C1 segment of cervical spinal cord (tissue), 14 donors: ENCODE measurements at regions not wholly inside any gene's neighbourhood (a gene's known extent, or its start where the extent isn't known, plus 50 kb on each side); places are given as distances from the start of the nearest gene placed in this dataset.
"Not testable (repeated sequence)": the region's sequence is repeated elsewhere in the genome, so short reads cannot be mapped to it uniquely, and the experiment has no call there.

Experiments
- DNase-seq, 14 donors: peaks; one replicate each; lab custom pipeline; 2025; lab: John Stamatoyannopoulos, UW

DNA sequence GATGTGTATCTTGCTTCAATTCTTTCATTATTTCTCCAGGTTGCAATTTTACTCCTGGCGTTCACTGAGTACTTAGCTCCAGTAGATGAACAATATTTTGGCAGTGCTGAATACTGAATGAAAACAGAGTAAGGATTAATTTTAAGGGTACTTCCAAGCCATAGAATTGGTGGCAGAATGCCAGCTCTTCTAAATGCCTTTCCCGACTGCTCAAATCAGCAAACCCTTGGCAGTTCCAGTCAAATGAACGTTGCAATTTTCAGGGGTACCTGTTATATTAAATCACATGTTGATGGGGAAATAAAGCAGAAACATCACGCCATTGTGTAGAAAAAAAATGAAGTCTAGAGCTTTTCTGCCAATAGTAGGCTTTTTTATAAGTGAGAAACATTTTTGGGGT, 282.4 kb upstream of the RPS23 start:
- no peak for DNase-seq

DNA sequence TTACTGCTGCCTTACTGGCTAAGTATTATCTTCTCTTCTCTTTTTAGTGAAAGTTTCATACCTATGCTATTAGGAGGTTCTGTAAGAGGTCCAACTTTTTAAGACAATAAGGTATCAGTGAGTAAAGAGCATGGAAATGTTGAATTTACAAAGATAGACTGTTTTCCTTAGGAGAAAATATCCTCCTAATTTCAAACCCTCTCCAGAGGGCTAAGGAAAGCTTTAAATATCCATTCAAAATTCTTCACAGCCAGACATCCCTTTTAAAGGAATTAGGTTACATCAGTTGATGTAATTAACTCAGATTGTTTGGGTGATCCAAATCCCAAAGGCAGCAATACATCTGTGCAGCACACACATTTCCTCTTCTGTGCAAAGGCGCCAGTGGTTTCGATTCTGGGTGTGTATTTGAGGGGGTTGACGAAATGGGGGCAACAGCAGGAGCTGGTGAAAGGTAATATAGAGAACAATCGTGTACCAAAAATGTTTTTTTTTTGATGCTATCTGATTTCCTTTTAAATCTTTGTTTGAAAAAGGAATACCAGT, 273.8 kb upstream of the RPS23 start:
- DNase-seq, result no peak

DNA sequence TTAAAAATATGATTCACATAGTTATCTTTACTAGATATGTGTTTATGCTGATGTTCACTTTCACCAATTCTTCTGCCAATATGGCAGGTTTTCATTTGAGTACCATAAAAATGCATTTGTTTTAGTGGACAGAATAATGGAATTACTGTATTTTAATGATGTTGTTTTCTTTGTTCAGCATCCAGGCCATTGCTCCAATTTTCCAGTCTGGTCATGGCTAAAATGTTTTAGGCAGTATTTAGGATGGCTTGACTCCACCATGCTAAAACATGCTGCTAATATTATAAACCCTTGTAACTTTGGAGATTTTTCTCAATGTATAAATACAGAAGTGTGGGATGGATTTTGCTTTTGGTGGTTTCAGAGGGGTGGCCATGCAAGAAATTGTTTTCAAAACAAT, 273.0 kb upstream of the RPS23 start:
- DNase-seq, result no peak

DNA sequence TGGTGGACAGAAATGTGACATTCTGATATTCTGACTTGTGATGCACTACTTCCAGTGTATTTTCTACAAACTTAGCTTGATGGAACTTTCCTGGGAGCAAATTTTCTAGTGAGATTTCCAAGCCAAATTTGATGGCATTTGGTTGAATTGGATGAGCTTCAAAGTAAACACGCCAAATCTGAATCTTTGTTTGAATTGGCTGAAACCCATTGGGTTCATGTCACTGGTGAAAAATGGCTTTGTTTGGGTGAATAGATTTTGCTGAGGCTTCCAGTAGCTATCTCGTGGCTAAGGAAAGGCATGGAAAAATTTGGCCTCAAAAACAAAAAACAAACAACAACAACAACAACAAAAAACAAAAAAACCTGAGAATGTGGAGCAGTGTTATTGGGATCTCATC, 271.1 kb upstream of the RPS23 start:
- DNase-seq, result no peak

DNA sequence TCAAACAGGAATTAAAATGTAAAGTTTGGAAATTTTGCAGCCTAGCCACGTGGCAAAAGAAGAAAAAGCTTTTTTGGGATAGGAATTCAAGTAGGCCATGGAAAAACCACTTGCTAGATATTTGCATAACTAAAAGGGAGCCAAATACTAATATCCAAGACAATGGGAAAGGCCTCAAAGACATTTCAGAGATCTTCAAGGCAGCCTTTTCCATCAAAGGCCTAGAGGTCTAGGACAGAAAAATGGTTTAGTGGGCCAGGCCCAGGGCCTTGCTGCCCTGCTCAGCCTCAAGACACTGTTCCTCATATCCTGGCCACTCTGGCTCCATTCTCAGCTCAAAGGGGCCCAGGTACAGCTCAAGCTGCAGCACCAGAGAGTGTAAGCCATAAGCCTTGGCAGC, 265.9 kb upstream of the RPS23 start:
- DNase-seq, result no peak

DNA sequence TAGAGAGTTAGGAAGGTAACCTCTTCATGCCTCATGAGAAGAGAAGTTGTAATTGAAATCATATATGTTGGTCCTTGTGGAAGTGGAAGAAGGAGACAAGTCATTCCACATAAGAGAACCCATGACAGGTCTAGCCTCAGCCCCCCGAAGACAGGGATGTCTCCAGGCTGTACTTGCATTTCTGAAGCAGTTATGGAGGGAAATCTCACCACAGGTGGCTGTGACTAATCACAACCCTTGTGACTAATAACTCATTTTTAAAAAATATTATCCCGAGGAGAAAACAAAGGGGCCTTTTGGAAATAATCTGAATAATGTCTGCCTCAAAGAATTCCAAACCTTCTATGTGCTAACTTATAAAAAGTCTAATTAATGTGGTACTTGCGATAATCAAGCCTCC, 262.1 kb upstream of the RPS23 start:
- no peak for DNase-seq

DNA sequence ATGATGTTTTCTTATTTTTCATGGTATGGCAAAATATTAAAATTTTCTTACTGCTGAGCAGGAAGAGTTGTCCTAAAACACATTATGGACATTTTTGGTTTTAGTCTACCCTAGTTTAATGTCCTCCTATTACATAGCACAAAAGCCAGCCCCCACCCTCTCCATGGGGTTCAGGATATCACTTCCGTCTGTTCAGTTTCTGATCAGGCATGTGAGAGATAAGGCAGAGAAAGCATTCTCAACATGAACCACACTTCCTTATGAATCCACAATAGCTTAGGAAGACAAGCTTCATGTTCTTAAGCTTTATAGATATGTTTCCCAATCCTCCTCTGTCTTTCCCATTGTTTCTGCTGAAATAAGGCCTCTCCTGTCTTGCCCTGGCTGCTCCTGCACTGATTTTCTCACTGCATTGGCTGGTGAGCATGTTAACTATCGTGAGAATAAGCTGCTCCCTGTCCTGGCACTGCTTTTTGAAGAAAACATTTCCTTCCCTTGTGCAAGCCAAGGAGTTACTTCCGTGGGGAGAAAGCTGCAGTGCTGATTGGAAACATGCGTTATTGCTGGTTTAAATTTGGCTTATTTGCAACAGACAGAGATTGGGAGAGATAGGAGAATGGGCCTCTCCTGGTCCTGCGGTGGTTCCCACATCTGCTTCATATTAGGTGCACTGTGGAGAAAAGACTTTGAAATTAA, 260.3 kb upstream of the RPS23 start:
- DNase-seq, result no peak

DNA sequence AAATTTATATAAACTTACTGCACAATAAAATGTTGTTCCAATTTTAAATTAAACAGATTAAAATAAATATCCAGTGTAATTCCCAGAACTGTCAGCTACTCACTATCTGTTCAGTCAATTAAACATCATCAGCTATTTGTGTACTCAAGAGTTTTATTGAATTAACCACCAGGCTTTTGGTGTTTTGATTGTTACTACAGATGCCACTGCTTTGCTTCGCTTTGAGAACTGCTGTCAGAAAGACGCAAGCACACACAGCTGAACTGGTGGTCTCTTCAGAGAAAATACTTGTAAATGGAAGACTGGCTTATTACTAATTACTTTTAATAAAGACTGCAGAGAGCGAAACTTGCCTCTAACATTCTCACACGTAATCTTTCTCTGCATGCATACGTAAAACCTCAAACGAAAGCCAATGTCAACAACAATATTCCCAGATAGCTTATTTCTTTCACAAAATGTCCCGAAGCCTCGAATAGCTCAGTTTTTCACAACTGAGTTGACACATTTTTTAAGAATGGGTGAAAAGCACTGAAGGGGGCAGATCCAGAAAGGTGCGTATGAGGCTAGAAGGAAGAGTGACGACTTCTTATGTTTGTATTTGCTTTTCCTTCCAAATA, 259.6 kb upstream of the RPS23 start:
- no peak for DNase-seq

DNA sequence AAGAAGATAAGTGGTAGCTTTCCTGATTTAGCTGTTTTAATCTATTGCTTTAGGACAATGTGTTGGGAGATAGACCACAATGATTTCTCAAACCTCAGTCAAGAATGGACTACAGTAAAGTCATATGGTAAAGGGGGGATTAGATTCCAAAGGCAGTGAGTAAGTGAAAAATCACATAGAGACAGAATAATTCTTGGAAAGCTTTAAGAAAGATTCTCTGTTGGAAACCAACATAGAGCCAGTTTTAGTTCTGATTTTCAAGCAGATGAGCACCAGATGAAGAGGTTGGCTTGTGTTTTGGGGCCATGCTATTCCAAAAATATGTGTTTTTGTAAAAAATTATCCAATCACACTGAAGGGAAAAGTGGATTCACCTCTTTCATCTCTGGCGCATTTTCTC, 256.8 kb upstream of the RPS23 start:
- DNase-seq, result no peak

DNA sequence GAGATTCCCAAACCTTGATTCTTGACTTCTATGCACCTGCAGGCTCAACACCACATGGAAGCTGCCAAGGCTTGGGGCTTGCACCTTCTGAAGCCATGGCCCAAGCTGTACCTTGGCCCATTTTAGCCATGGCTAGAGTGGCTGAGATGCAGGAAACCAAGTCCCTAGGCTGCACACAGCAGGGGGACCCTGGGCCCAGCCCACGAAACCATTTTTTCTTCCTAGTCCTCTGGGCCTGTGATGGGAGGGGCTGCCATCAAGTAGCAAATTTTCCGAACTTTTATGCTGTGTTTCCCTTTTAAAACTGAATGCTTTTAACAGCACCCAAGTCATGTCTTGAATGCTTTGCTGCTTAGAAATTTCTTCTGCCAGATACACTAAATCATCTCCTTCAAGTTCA, 253.9 kb upstream of the RPS23 start:
- not testable (repeated sequence) for DNase-seq

DNA sequence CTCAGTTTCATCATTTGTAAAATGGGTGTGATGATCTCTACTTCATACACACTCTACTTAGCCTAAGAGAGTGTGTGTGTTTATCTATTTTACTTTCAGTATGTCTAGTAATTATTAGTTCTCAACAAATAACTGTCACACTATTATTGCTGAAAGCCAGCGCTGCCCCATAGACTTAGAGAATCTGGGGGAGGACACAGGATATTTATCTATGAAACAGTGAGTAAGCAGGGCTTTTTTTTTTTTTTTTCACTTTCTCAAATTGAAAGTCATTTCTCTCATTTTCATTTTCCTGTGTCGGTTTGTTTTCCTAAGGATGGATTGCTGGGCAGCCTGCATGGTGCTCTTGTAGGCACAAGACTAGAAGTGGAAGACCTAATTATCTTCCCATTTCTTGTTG, 248.4 kb upstream of the RPS23 start:
- no peak for DNase-seq

DNA sequence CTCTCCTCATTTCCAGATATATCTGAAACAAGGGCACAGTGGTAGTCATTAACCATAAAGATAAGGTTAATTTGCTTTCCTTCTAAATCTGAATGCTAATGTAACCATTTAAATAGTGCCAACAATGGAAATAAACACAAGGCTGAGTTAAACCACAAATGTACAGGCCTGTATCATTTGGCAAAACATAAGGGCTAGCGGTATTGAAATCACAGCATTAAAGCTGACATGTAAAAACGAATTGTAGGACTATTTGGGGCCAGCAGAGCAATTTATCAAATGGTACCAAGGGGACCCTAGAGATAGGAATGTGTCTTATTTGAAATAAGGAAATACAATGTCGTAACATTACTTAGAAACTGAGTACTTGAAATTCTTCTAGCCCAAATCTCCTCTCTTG, 247.5 kb upstream of the RPS23 start:
- no peak for DNase-seq

DNA sequence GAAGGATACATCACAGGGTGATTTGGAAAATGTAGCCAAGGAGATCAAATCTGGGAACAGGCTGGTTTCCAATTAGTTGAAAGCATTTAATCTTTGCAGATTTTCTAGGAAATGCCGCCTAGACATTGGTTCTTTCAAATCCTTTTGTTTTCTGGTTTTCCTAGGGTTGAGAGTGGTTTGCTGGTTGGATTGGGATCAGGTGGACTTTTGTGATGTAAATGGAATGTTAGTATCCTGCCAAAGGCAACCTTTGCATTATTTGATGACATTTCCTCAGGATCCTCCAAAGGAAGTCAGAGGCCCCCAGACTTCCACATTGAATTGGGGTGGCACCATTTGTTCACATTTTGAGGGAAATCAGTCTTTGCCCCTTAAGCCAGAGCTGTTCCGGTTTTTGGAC, 245.5 kb upstream of the RPS23 start:
- DNase-seq, result no peak

DNA sequence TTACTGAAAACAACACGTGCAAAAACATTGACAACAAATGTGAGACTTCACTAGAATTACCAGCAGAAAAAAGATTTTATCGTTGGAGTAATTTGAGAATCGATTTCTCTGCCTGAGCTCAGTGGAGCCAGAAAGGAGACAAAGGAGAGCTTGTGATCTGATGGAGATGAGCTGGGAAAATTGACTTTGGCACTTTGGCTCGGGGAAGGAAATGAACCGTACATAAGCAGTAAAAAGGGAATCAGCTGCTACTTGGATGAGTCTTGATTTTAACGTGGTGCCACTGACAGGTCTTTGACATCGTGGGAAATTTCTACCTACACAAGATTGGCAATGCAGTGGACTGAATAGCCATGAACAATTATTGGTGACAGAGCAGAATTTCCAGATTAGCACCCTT, 244.7 kb upstream of the RPS23 start:
- no peak for DNase-seq

DNA sequence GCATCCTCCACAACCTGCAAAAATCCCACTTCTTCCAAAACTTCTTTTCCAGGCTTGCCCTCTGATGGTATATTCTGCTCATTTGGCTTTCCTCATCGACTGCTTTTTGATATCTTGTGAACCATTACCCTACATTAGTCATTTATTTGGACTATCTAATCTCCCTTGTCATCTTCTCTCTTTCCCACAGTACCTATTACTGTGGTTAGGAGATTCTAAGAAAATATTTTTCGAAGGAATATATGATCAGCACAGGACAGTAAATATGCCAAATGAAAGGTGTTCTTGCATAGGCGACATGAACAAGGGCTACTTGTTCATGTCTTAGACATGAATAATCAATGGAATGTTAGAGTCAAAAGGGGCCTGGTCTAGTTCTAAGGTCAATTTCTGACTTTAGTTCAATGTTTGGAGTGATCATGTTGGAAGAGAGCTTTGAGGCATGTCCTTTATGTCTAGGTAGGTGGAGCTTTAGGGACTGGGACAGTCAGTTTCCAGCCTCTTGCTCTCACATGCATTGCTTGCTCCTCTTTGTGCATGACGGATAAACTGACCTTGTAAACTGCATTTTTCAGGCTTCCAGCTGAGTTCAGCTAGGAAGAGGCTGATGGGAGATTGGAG, 243.4 kb upstream of the RPS23 start:
- DNase-seq, result no peak

DNA sequence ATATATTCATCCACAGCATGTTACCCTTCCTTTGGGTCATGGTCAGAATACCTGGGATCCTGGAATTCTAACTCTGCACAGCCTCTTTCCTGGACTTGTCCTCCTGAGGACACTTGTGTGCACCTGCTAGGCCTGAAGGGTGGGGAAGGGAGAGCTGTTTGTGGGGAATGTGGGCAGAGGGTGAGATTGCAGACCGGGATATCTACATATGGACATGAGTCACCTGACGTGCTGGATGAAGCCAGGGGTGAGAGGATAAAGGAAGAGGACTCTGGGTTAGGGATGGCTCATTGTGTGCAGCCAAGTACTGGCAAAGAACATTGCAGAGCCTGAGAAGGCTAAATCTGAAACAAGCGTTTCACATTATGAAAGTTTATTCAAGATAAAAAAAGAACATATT, 241.4 kb upstream of the RPS23 start:
- no peak for DNase-seq

DNA sequence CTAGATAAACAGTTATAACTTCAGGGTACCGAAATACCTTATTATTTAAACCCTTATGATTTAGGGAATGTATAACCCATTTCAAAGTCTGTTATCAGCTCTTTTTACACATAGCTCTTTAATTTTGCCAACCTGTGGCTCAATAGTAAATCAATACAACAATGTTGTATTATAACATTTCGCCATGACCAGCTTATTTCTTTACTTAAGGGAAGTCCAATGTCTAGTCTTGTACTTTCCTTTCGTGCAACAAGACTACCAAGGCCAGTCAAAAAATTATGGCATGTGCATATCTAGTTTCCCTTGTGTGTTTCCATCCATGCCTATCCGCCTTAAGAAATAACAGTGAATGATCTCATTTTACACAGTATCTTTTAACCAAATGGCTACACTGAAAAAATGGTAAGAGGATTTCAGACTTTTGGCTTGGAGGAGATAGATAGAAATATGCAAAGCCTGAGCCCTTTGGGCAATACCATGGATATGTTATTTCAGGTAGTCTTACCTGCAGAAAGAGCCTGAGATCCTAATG, 239.5 kb upstream of the RPS23 start:
- DNase-seq, result no peak

DNA sequence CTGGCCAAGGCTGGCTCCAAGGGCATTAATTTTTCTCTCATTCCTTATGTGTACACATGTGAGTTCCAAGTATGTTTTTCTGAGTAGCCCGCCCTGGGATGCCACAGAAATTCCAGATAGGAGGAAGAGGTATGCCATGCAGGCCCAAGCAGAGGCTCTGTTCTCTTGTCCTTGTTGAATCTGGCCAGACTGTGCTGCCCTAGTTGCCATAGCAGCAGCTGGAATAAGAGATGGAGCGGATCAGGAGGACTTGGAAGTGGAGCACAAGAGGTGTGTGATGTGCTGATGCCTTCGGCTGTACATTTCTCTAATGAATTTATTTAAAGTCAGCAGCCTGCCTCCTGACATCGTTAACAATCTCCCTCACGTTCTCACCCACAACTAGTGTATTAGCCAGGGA, 235.6 kb upstream of the RPS23 start:
- DNase-seq, result no peak

DNA sequence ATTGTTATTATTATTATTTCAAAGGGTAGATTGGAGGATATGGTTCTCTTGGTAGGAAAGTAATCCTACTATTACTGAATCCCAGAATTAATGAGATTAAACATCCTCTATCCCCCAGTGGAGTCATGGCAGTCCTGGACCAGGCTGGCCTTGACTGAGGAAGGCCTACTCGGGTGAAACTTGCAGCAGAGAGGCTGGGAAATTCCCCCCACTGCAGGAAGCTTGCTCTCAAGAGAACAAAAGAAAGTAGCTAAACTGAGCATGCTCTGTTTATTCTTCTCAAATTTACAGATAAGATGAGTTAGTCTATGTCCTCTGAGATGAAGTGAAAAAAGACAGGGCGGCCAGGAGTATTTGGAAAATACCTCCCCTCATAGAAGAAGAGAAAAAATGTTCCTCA, 233.9 kb upstream of the RPS23 start:
- no peak for DNase-seq

DNA sequence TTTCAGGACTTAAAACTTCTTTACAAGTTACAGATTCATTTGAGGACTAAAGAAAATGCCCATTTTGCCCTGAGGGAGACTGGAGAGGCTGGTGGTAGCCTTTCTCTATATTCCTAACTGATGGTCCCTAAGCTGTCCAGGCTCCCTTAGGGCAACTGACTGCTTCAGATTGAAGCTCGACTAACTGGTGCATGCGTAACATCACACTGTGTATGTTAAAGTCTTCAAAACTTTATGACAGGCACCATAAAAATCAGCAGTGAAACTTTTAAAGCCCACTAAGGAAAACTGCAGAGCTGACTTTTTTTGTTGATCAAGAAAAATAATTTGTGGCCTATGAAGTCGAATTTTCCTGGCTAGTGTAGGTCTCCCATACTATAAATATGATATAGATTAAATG, 233.0 kb upstream of the RPS23 start:
- DNase-seq, result no peak

DNA sequence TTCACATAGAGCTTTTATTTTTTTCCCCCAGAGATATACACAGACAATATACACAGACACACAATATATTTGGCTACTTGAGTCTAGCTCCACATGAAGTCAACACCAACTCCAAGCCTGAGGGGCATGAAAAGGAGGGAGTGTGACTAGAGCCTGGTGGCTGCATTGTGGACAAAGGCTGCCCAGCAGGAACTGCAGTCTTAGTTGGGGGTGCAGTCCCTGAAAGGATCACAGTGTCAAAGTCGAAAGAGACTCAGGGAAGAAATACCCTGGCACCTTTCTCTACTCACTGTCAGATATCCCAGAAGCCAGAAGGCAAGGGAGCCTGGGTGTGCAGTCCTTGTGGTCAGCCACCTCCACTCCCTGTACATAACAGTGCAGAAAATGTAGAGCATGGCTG, 231.6 kb upstream of the RPS23 start:
- DNase-seq, result no peak

DNA sequence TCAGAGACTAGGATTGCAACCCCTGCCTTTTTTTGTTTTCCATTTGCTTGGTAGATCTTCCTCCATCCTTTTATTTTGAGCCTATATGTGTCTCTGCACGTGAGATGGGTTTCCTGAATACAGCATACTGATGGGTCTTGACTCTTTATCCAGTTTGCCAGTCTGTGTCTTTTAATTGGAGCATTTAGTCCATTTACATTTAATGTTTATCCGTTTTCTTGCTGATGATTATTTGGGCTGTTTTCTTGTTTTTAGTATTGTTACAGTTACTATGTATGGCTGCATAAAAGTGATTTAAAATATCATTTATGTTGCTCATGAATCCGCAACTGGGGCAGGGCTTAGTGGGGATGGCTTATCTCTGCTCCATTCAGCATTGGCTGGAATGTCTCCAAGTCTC, 228.2 kb upstream of the RPS23 start:
- not testable (repeated sequence) for DNase-seq

DNA sequence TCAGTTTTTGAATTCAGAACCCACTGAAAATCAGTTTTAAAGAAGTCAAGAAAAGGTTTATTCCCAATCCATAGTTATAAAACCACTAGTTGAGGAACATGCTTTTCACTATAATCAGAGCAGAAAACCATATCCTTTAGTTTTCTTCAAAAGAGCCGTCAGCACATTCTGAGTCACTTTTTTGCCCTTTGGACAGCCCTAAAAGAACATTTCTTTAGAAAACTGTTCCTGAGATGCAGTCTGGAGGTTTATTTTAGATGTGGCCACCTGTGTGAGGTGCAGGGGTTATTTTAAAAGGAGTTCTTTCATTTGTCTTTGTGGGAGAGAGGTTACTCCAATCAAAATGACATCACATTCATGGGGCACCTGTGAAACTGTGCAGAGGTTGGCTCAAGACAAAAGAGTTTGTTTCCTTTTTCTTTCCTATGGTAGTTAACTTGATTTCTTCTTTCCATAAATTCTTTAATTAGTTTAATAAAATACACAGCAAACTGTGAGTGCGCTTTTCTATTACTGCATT, 221.6 kb upstream of the RPS23 start:
- no peak for DNase-seq
